ENCODE measurements at regions not wholly inside any gene's neighbourhood (a gene's known extent, or its start where the extent isn't known, plus 50 kb on each side); places are given as distances from the start of the nearest gene placed in this dataset.

GRCh38 chr15:95111969-95112368, 880.6 kb downstream of the MCTP2 start:
- TF ChIP-seq POLR2AphosphoS5 (IDR thresholded peaks at IDR 0.05; ENCODE audit: low read depth) = no peak
- no peak for TF ChIP-seq CTCF (IDR thresholded peaks at IDR 0.05; ENCODE audit: insufficient read depth, low read length)
- TF ChIP-seq REST (IDR thresholded peaks at IDR 0.05; ENCODE audit: insufficient replicate concordance, low read depth) = no peak
- no peak for TF ChIP-seq SPI1 (IDR thresholded peaks at IDR 0.05; ENCODE audit: borderline replicate concordance, low read depth)
- TF ChIP-seq GABPA (IDR thresholded peaks at IDR 0.05; ENCODE audit: low read depth) = no peak
